RWPE2 (cell line): ENCODE measurements at regions not wholly inside any gene's neighbourhood (a gene's known extent, or its start where the extent isn't known, plus 50 kb on each side); places are given as distances from the start of the nearest gene placed in this dataset.

Source experiments
- ATAC-seq: fragments of 200-7000 bp; cut with Tn5 transposase; 3 replicates; pipeline ENCODE4 v1.9.1; 2021; ENCODE audit warnings: low read depth
- DNase-seq: peaks from one replicate; pipeline ENCODE4 v3.0.0-alpha.2; 2020; ENCODE audit warnings: low spot score
- H3K27ac ChIP-seq: fragments of 450-650 bp; 2 replicates; pipeline ENCODE4 v1.5.1; 2017; ENCODE audit warnings: mild to moderate bottlenecking; ENCODE audit not compliant: poor library complexity, severe bottlenecking
- H3K27me3 ChIP-seq: fragments of 250-450 bp; sonication (Bioruptor Pico); 2 replicates; pipeline ENCODE4 v1.5.1; 2021; ENCODE audit warnings: mild to moderate bottlenecking, moderate library complexity; ENCODE audit not compliant: insufficient read depth, poor library complexity, severe bottlenecking
- H3K36me3 ChIP-seq: fragments of 250-450 bp; sonication (Bioruptor Pico); 2 replicates; pipeline ENCODE4 v1.5.1; 2020; ENCODE audit warnings: low read depth, mild to moderate bottlenecking, moderate library complexity
- H3K4me1 ChIP-seq: fragments of 250-450 bp; sonication (Bioruptor Pico); 2 replicates; pipeline ENCODE4 v1.5.1; 2021; ENCODE audit warnings: mild to moderate bottlenecking, moderate library complexity; ENCODE audit not compliant: insufficient read depth, poor library complexity, severe bottlenecking
- H3K4me3 ChIP-seq: fragments of 250-450 bp; sonication (Bioruptor Pico); 2 replicates; pipeline ENCODE4 v1.5.1; 2021; ENCODE audit warnings: mild to moderate bottlenecking, moderate library complexity; ENCODE audit not compliant: severe bottlenecking
- H3K9me3 ChIP-seq: fragments of 250-450 bp; sonication (Bioruptor Pico); 2 replicates; pipeline ENCODE4 v1.5.1; 2021; ENCODE audit warnings: mild to moderate bottlenecking, moderate library complexity; ENCODE audit not compliant: severe bottlenecking
- TF ChIP-seq, protein P1 (sequence below): fragments of 450-650 bp; IDR thresholded peaks from one replicate; pipeline ENCODE4 v1.5.1; 2017; ENCODE audit warnings: mild to moderate bottlenecking, moderate library complexity; ENCODE audit not compliant: poor library complexity, severe bottlenecking

DNA sequence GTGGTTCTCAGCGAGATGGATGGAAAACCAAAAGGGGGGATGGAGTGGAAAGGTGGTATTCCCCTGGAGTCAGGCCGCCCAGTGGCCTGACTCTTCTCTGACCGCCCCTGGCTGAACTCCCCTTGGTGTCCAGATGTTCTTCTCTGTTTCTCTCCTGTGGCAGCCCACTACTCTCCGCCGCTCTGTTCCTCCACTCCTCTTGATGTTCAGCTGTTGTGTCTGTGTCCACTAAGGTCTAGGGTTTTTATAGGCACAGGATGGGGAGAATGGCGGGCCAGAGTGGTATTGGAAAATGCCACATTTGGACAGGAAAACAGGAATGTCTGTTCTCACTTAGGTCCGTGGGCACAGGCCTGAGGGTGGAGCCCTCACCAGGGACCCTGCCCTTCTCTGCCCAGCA, 954.3 kb upstream of the MBL2 start:
- DNase-seq (no peak), ATAC-seq (no peak)
- Histone ChIP-seq H3K27me3 (no peaks in the 10 kb centered on the region), H3K4me3 (no peak overlapping the region), H3K27ac (no peak overlapping the region), H3K4me1 (no peaks in the 10 kb centered on the region), H3K36me3 (no peaks in the 10 kb centered on the region), H3K9me3 (no peaks in the 10 kb centered on the region)
- TF ChIP-seq, protein P1, sequence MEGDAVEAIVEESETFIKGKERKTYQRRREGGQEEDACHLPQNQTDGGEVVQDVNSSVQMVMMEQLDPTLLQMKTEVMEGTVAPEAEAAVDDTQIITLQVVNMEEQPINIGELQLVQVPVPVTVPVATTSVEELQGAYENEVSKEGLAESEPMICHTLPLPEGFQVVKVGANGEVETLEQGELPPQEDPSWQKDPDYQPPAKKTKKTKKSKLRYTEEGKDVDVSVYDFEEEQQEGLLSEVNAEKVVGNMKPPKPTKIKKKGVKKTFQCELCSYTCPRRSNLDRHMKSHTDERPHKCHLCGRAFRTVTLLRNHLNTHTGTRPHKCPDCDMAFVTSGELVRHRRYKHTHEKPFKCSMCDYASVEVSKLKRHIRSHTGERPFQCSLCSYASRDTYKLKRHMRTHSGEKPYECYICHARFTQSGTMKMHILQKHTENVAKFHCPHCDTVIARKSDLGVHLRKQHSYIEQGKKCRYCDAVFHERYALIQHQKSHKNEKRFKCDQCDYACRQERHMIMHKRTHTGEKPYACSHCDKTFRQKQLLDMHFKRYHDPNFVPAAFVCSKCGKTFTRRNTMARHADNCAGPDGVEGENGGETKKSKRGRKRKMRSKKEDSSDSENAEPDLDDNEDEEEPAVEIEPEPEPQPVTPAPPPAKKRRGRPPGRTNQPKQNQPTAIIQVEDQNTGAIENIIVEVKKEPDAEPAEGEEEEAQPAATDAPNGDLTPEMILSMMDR, result no peak

DNA sequence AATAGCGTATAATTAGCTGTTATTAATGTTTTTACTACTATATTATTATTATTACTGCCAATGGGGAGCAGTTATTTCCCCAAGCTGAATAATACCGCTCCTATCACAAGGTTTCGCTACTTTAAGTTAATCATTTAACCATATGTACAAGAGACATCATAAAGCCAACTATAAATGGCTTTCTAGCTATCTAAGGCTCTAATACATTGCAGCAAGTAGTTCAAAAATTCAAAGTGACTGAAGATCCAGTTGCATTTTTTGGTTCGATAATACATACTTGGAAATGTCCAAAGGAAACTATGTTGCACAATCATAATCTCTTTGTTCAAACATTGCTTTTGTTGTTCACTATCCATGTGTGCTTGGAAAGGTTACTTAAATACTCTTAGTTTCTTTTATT, 952.0 kb upstream of the MBL2 start:
- Histone ChIP-seq H3K36me3 (no peaks in the 10 kb centered on the region), H3K4me3 (no peak overlapping the region), H3K27me3 (no peaks in the 10 kb centered on the region), H3K4me1 (no peaks in the 10 kb centered on the region), H3K9me3 (no peaks in the 10 kb centered on the region), H3K27ac (no peak overlapping the region)
- DNase-seq (no peak), ATAC-seq (no peak)
- TF ChIP-seq, protein P1, result no peak

DNA sequence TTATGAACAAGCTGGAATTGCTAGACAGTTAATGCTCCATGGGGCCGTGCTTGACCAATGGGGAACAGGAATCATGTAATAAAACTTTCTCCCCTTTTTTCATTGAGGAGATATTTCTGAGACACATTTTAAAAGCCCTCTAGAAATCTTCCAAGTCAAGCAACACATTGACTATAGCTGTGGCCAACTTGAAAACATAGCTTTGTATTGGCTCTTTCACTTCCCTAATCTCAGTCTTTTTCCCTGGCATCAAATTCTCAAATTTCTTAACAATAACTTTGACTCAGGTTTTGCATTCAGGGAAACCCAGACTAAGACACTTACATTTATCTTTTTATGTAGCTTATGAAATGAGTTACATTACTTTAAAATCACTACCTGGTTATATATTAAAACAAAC, 947.1 kb upstream of the MBL2 start:
- no peak for ATAC-seq
- H3K9me3 ChIP-seq, result no peaks in the 10 kb centered on the region
- H3K27me3 ChIP-seq, result no peaks in the 10 kb centered on the region
- DNase-seq, result no peak
- H3K4me1 ChIP-seq, result no peaks in the 10 kb centered on the region
- H3K27ac ChIP-seq, result no peak overlapping the region
- TF ChIP-seq, protein P1, result no peak
- no peak overlapping the region for H3K4me3 ChIP-seq
- no peaks in the 10 kb centered on the region for H3K36me3 ChIP-seq

DNA sequence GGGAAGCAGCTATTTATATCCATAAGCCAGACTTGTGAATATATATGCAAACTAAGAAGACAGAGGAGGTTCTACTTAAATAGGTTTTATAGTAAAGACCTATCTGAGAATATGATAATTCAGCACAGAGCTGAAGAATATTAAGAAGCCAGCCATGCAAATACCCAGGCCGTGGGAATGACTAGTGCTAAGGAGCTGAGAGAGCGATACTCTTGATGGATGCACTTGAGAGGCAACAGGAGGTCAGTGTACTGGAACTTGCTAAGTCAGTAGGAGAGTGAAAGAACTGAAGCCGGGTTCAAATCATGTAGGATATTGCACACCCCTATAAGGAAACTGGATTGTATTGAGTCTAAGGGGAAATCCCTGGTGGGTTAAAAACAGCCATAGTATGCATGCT, 943.6 kb upstream of the MBL2 start:
- no peak for ATAC-seq
- no peak overlapping the region for H3K27ac ChIP-seq
- DNase-seq, result no peak
- no peaks in the 10 kb centered on the region for H3K27me3 ChIP-seq
- H3K36me3 ChIP-seq, result no peaks in the 10 kb centered on the region
- H3K9me3 ChIP-seq, result no peaks in the 10 kb centered on the region
- no peak overlapping the region for H3K4me3 ChIP-seq
- TF ChIP-seq, protein P1, result no peak
- H3K4me1 ChIP-seq, result no peaks in the 10 kb centered on the region

DNA sequence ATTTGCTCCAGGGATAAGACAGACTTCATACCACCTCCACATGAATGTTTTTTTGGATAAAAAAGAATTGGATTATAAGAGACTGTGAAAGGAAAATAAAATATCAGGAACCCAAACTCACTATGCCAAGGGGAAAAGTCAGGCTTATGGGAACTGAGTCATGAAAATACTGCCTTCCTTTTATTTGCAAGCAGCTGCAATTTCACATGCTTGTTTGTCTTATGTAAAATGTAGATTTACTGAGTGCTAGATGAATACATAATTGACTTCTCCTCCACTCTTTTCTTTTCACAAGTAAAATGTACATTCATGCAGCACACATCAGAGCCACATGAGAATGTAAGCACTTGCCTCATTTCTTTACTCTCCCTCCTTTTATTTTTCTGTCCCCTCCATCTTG, 940.8 kb upstream of the MBL2 start:
- no peaks in the 10 kb centered on the region for H3K9me3 ChIP-seq
- H3K27me3 ChIP-seq, result no peaks in the 10 kb centered on the region
- no peaks in the 10 kb centered on the region for H3K36me3 ChIP-seq
- H3K27ac ChIP-seq, result no peak overlapping the region
- DNase-seq (no peak), ATAC-seq (no peak)
- H3K4me3 ChIP-seq, result no peak overlapping the region
- H3K4me1 ChIP-seq, result no peaks in the 10 kb centered on the region
- TF ChIP-seq, protein P1, result no peak
